Small intestine (tissue), 7 donors: ENCODE measurements at regions not wholly inside any gene's neighbourhood (a gene's known extent, or its start where the extent isn't known, plus 50 kb on each side); places are given as distances from the start of the nearest gene placed in this dataset.

Experiments used
- DNase-seq, 2 donors: peaks; one replicate each; pipeline versions ENCODE4 v3.0.0 to v3.0.0-alpha.2; 2013
- FAIRE-seq: peaks from 2 replicates; lab custom pipeline; 2012; peaks lifted over from hg19 to GRCh38; lab: Jason Lieb, UNC
- H3K27ac ChIP-seq, 3 donors: one replicate each; pipeline ENCODE4 v1.5.1; 2013; ENCODE audit warnings: low read length in 2 of 3, mild to moderate bottlenecking in 2 of 3, control low read depth in 1 of 3, inconsistent platforms in 1 of 3, low read depth in 1 of 3, moderate library complexity in 1 of 3
- H3K27me3 ChIP-seq, 3 donors: one replicate each; pipeline ENCODE4 v1.6.1; 2013; ENCODE audit warnings: low read length in 3 of 3, inconsistent platforms in 1 of 3; ENCODE audit not compliant: control insufficient read depth in 3 of 3, insufficient read depth in 3 of 3
- H3K36me3 ChIP-seq, 3 donors: one replicate each; pipeline ENCODE4 v1.6.1; 2013; ENCODE audit warnings: low read length in 3 of 3, inconsistent platforms in 1 of 3, low read depth in 1 of 3, mild to moderate bottlenecking in 1 of 3, moderate library complexity in 1 of 3; ENCODE audit not compliant: control insufficient read depth in 3 of 3, insufficient read depth in 2 of 3
- H3K4me1 ChIP-seq, 3 donors: one replicate each; pipeline ENCODE4 v1.6.1; 2013; ENCODE audit warnings: low read length in 2 of 3, inconsistent platforms in 1 of 3, low read depth in 1 of 3, mild to moderate bottlenecking in 1 of 3, moderate library complexity in 1 of 3; ENCODE audit not compliant: control insufficient read depth in 3 of 3, insufficient read depth in 2 of 3
- H3K4me3 ChIP-seq, 3 donors: one replicate each; pipeline ENCODE4 v1.5.1; 2013; ENCODE audit warnings: low read length in 3 of 3, control low read depth in 1 of 3, inconsistent platforms in 1 of 3, low read depth in 1 of 3, mild to moderate bottlenecking in 1 of 3, moderate library complexity in 1 of 3
- H3K9me3 ChIP-seq, 2 donors: one replicate each; pipeline ENCODE4 v1.6.1; 2013; ENCODE audit warnings: low read depth in 1 of 2, low read length in 1 of 2; ENCODE audit not compliant: control insufficient read depth in 2 of 2, insufficient read depth in 1 of 2
- WGBS, 3 donors: extraction: QIAGEN DNeasy Blood & Tissue Kit; methylation state at CpG; one replicate each; pipeline ENCODE4 v1.1.7; 2013; 5-methylcytosine and 5-hydroxymethylcytosine counted together
- donor health status: healthy with polysubstance abuse.
- donor health status: control.
- donor health status: control.
- donor health status: Bipolar disorder and iron deficiency.
- donor health status: healthy.

DNA sequence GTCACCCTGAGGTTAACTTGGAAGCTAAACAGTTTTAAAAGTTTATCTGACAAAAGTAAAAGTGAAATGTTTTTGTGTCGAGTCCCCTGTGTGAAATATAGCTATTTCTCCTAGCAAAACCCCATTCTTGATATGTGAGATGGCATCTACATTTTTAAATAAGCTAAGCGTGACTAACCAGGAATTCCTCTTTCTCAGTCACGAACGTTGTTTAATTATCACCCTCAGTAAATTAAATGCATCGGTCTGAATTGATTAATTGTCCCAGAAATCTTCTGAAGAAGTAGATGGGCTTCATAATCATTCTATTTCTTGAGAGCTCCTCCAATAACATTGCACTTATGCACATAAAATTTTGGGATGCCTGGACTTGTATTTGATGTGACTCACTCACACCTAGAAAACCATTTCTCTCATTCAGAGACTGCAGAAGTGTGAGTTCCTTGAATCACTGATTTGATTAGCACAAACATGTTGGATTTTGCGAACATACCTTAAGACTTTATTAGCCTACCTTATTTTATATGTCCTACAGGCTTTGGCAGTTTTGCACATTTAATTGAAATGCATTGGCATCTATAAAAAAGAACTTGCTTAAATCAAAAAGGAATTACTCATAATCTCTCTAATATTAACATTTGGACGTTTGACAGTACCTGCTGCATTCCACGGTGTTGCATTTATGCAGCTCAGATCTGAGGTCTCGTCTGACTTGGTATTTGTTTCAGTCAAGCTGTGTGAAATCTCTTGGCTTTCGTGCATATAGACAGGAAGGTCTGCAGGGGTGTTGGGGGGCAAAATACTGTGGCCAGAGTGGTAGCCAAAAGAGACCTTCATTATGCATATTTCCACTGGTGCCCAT lies 475.2 kb downstream of the EPHA4 start:
- no peak for FAIRE-seq
- 64 to 76% (median 66%) methylated on average over 10 of the region's 10 CpGs for WGBS, 3 donors
- H3K27me3 ChIP-seq: no peaks in the 10 kb centered on the region
- H3K27ac ChIP-seq: no peak overlapping the region
- no peaks in the 10 kb centered on the region for H3K9me3 ChIP-seq
- no peak for DNase-seq
- no peak overlapping the region for H3K4me3 ChIP-seq
- no peaks in the 10 kb centered on the region for H3K4me1 ChIP-seq
- no peaks in the 10 kb centered on the region for H3K36me3 ChIP-seq

DNA sequence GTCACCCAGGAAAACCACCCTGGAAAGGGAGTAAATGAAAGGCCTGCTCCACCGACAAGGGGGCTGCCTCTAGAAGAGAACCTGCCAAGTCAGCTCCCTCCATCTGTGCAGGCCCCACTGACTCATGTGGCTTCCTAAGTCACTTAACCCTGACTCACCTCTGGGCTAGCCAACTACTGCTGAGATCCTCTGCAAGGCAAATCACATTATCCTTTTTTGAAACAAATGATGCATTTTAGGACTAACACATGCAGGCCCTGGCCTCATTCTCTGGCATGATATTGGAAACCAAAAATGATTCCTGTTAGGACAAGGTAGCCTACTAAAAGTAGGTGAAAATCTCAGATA lies 474.6 kb downstream of the EPHA4 start:
- 73 to 92% (median 75%) methylated on average over 1 of the region's 1 CpG for WGBS, 3 donors
- Histone ChIP-seq H3K4me3 (no peak overlapping the region), H3K27me3 (no peaks in the 10 kb centered on the region), H3K4me1 (no peaks in the 10 kb centered on the region), H3K36me3 (no peaks in the 10 kb centered on the region), H3K9me3 (no peaks in the 10 kb centered on the region), H3K27ac (no peak overlapping the region)
- FAIRE-seq (no peak), DNase-seq (no peak)

DNA sequence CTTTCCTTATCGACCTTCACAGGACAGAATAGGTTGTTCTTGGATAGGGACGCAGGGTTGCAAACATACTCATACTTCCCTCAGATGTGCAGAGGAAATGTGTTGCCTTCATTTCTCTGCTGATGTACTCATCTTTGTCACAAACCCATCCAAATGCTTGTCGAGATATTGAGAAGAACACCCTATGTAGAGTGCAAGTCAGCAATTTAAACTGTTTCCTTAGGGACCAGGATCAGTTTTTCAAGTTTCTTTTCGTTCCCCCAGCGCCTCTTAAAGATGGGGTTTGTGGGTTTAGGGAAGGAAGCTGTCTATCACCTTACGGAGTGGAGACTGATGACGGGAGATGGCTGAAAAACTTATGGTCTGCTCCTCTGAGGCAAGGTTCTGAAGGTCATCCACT lies 474.2 kb downstream of the EPHA4 start:
- no peaks in the 10 kb centered on the region for H3K9me3 ChIP-seq
- no peaks in the 10 kb centered on the region for H3K36me3 ChIP-seq
- H3K27ac ChIP-seq: no peak overlapping the region
- no peaks in the 10 kb centered on the region for H3K4me1 ChIP-seq
- FAIRE-seq (no peak), DNase-seq (no peak)
- H3K4me3 ChIP-seq: no peak overlapping the region
- H3K27me3 ChIP-seq: no peaks in the 10 kb centered on the region
- 77 to 84% (median 82%) methylated on average over 7 of the region's 7 CpGs for WGBS, 3 donors

DNA sequence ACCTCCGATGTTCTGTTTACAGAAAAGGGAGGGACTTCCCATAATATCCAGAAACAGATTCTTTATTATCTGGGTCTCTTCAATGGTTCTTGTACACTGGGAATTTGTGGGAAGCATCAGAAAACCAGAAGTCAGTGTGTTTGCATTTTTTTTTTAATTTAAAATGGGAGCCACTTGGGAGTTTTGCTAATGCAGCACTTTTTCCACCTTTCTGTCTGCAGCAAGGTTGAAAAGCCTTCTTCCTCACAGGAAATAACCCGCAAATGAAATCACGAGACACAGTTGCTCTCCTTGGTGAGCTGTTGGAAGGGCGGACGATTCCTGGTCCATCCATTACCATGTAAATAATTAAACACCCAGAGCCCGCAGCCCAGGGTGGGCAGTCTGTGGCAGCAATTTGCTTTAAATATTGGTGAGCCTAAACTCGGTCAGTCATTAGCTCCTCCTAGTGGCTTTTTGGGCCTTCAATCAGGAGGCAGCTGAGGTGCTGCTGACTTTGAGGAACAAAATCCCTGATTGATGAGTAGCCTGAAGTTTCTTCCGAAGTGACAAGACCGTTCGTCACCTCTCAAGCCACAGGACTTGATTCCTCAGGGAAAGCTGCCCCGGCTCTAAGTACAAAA lies 471.5 kb downstream of the EPHA4 start:
- no peaks in the 10 kb centered on the region for H3K36me3 ChIP-seq
- no peak overlapping the region for H3K4me3 ChIP-seq
- H3K27ac ChIP-seq: no peak overlapping the region
- 50 to 63% (median 59%) methylated on average over 11 of the region's 11 CpGs for WGBS, 3 donors
- no peak for DNase-seq
- no peak for FAIRE-seq
- no peaks in the 10 kb centered on the region for H3K27me3 ChIP-seq
- no peaks in the 10 kb centered on the region for H3K9me3 ChIP-seq
- H3K4me1 ChIP-seq: no peaks in the 10 kb centered on the region

DNA sequence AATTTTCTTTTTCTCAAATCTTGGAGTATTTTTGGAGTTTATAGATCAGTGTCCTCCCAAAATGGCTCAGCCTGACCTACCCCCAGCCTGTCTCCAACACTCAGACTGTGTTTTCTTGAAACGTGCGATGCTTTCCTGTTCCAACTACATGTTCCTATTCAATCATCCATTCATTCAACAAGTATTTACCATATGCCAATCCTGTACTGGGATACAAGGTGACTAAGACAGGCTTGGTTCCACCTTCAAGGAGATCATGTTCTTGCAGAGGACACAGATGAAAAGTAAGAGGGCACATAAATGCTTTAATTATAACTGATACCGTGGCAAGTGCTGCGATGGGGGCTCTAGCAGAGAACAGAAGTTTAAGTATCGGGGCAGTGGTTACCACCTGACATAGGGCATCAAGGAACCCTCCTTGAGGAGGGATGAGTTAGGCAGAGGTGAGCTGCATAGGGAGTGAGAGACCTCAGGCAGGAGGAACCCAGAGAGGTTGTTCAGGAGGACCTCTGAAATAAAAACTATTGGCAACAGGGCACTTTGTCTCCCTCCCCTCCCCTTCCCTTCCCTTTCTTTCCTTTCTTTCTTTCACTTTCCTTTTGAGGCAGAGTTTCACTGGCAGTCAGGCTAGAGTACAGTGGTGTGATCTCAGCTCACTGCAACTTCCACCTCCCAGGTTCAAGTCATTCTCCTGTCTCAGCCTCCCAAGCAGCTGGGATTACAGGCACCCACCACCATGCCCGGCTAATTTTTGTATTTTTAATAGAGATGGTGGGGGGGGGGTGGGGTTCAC lies 469.0 kb downstream of the EPHA4 start:
- 87 to 91% (median 88%) methylated on average over 6 of the region's 6 CpGs for WGBS, 3 donors
- Histone ChIP-seq H3K4me1 (no peaks in the 10 kb centered on the region), H3K27me3 (no peaks in the 10 kb centered on the region), H3K36me3 (no peaks in the 10 kb centered on the region), H3K27ac (no peak overlapping the region), H3K9me3 (no peaks in the 10 kb centered on the region), H3K4me3 (no peak overlapping the region)
- FAIRE-seq (no peak), DNase-seq (no peak)

DNA sequence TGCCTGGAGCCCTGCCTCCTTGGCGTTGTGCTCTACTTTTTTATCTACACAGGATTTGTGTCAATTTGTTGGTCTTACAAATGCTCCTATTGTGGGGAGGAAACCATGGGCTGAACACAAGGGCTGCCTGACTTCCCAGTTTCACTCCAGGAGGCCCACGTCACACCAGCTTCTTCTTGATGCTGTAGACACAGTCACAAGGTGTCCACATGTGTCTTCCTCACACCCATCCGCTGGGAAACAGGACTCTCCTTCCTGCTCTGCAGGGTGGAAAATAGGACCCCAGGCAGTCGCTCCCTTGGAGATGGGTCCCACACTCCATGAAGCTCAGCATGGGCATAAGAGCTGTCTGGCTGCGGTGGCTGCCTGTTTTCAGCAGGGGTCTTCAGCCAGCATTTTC lies 468.2 kb downstream of the EPHA4 start:
- 71 to 77% (median 75%) methylated on average over 5 of the region's 5 CpGs for WGBS, 3 donors
- Histone ChIP-seq H3K4me3 (no peak overlapping the region), H3K9me3 (no peaks in the 10 kb centered on the region), H3K27me3 (no peaks in the 10 kb centered on the region), H3K27ac (no peak overlapping the region), H3K36me3 (no peaks in the 10 kb centered on the region), H3K4me1 (no peaks in the 10 kb centered on the region)
- no peak for FAIRE-seq
- DNase-seq: no peak

DNA sequence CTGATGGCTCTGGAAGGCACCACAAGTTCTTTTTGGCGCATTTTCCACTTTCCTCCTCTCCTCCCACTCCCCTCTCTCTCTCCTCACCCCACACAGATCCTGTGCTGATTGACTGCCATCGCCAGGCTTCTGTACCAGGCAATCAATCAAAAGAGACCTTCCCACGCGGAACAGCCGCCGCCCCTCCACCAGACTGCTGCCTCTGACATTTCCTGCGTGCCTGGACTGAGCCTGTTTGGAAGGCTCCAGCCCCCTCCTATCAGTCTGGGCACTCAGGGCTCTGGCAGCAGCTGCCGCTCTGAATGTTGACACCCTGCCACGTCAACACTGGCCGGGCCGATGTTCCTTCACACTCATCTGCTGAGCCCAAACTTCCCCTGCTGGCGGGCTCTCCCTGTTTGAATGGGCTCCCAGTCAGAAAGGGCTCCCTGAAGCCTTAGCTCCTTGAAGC lies 467.7 kb downstream of the EPHA4 start:
- H3K36me3 ChIP-seq: no peaks in the 10 kb centered on the region
- WGBS, 3 donors: 29 to 55% (median 49%) methylated on average over 12 of the region's 12 CpGs
- H3K4me3 ChIP-seq: no peak overlapping the region
- no peaks in the 10 kb centered on the region for H3K4me1 ChIP-seq
- peak; percentile 0 to 3 for DNase-seq
- H3K27ac ChIP-seq: no peak overlapping the region
- H3K27me3 ChIP-seq: no peaks in the 10 kb centered on the region
- no peak for FAIRE-seq
- H3K9me3 ChIP-seq: no peaks in the 10 kb centered on the region

DNA sequence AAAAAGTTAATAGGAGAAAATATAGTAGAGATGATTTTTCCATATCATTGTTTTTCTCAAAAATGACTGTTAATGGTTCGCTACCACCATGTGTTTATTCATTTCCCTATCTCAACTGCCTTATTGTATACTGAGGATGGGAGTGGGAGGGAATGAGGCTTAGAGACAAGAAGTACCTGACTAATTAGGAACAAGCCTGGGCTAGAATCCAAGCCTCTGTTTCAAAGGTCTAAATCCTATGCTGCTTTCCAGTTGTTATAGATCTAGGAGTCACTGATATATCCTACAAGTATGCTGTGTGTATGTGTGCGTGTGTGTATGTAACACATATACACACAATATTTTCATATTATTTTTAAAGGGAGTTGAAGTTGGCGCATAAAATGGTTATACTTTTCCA lies 465.9 kb downstream of the EPHA4 start:
- Histone ChIP-seq H3K27ac (no peak overlapping the region), H3K4me1 (no peaks in the 10 kb centered on the region), H3K36me3 (no peaks in the 10 kb centered on the region), H3K27me3 (no peaks in the 10 kb centered on the region), H3K4me3 (no peak overlapping the region), H3K9me3 (no peaks in the 10 kb centered on the region)
- FAIRE-seq (no peak), DNase-seq (no peak)
- WGBS, 3 donors: 78 to 92% (median 91%) methylated on average over 3 of the region's 3 CpGs
